ENCODE measurements at regions not wholly inside any gene's neighbourhood (a gene's known extent, or its start where the extent isn't known, plus 50 kb on each side); places are given as distances from the start of the nearest gene placed in this dataset.

GRCh38 chr13:59461411-59461810 is 702.3 kb downstream of the DIAPH3 start:
- no peaks in the 10 kb centered on the region for H4K20me1 ChIP-seq (ENCODE audit: insufficient read depth)
- TF ChIP-seq NFIC (IDR thresholded peaks at IDR 0.05; ENCODE audit: borderline replicate concordance), result no peak
- TF ChIP-seq RAD21 (IDR thresholded peaks at IDR 0.05; ENCODE audit: low read length), result no peak
- TF ChIP-seq REST (IDR thresholded peaks at IDR 0.05; ENCODE audit: low read depth, low read length), result no peak
- no peak for TF ChIP-seq MXI1 (IDR thresholded peaks at IDR 0.05; ENCODE audit: low read depth, low read length)
- TF ChIP-seq SMC3 (IDR thresholded peaks at IDR 0.05; ENCODE audit: low read depth, low read length), result no peak
- TF ChIP-seq RFX5 (IDR thresholded peaks at IDR 0.05; ENCODE audit: low read length), result no peak
- TF ChIP-seq POLR2AphosphoS5 (IDR thresholded peaks at IDR 0.05; ENCODE audit: low read depth, low read length), result no peak
- no peak for TF ChIP-seq MEF2A (IDR thresholded peaks at IDR 0.05; ENCODE audit: borderline replicate concordance, low read depth)
- no peak for TF ChIP-seq RCOR1 (IDR thresholded peaks at IDR 0.05; ENCODE audit: low read length)
- no peak for TF ChIP-seq USF1 (IDR thresholded peaks at IDR 0.05; ENCODE audit: borderline replicate concordance, low read depth)
- no peak for TF ChIP-seq ELF1 (IDR thresholded peaks at IDR 0.05)
- no peak for TF ChIP-seq GATA2 (CRISPR knock-in tag; IDR thresholded peaks at IDR 0.05)
- no peak for TF ChIP-seq TEAD4 (IDR thresholded peaks at IDR 0.05; ENCODE audit: borderline replicate concordance, insufficient read depth)
- no peak for TF ChIP-seq SIN3A (IDR thresholded peaks at IDR 0.05; ENCODE audit: borderline replicate concordance, low read depth, low read length)
- TF ChIP-seq TCF12 (IDR thresholded peaks at IDR 0.05), result no peak
- TF ChIP-seq JUND (IDR thresholded peaks at IDR 0.05), result no peak
- no peaks in the 10 kb centered on the region for H3K36me3 ChIP-seq (replicated peaks in 1 of 2; ENCODE audit: control insufficient read depth in 1 of 2, insufficient read depth in 2 of 2, low read length in 1 of 2)
- peaks cover 13% of the 10 kb centered on the region in 2 experiments; a peak in 3 of 4 replicates for H3K4me1 ChIP-seq (ENCODE audit: control insufficient read depth in 1 of 2, insufficient read depth in 2 of 2, low read depth in 1 of 2, low read length in 1 of 2)
- no peaks in the 10 kb centered on the region for H3K79me2 ChIP-seq (ENCODE audit: insufficient read depth)
- H3K9me3 ChIP-seq, result no peaks in the 10 kb centered on the region
- ChIA-PET CTCF (no interaction called here), POLR2A (no interaction called here)
- no peak overlapping the region for H3K4me3 ChIP-seq (ENCODE audit: low read depth in 2 of 2, low read length in 1 of 2)
- DNase-seq, result no peak
- H3F3A ChIP-seq (replicated peaks; ENCODE audit: insufficient read depth), result peaks cover 16% of the 10 kb centered on the region
- no peak overlapping the region for H3K4me2 ChIP-seq
- H3K27me3 ChIP-seq (ENCODE audit: insufficient read depth), result no peaks in the 10 kb centered on the region
- no peak overlapping the region for H3K9ac ChIP-seq
- H3K27ac ChIP-seq (ENCODE audit: low read depth in 2 of 2, low read length in 1 of 2), result peak overlapping the region in 1 of 2 experiments; percentile 18; a peak in 1 of 4 replicates
- no peak overlapping the region for H2AFZ ChIP-seq (ENCODE audit: low read depth)
- H3K9me2 ChIP-seq, result no peaks in the 10 kb centered on the region
- WGBS (ENCODE audit: low lambda C conversion rate), result 91% methylated on average over 3 of the region's 3 CpGs

DNA sequence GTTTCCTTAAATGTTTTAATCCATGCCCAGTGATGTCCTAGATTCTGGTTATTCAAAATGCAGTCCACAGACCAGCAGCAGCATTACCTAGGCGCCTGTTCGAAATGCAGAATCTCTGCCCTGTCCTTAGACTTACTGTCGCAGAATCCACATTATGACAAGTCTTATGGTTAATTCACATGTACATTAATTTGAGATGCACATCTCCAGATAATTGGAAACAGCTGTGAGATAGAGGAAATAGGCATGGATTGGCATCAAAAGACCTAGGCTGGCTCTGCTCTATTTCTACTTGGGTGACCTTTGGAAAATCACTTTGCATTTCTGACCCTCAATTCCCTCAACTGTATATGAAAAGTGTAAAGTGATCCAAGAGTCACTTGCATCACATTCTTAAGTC is 700.7 kb downstream of the DIAPH3 start:
- POLR2A ChIA-PET, result interaction anchor here (1.0 kb wide), 1 partner anchor 9 kb away, joined by 3 read pairs; no protein-coding TSS in a partner anchor
- TF ChIP-seq TCF12 (IDR thresholded peaks at IDR 0.05) (peak; percentile 92), ZBTB33 (IDR thresholded peaks at IDR 0.05; ENCODE audit: borderline replicate concordance, low read depth) (no peak), JUND (IDR thresholded peaks at IDR 0.05) (0 out of 2 replicates have a peak, but pooled peaks have one; percentile 25), SMC3 (IDR thresholded peaks at IDR 0.05; ENCODE audit: low read depth, low read length) (peak; percentile 9; the same call in 1 of the 2 replicates), EZH2phosphoT487 (IDR thresholded peaks at IDR 0.05; ENCODE audit: borderline replicate concordance, low read depth) (no peak), NFIC (IDR thresholded peaks at IDR 0.05; ENCODE audit: borderline replicate concordance) (peak; percentile 43; the same call in 1 of the 2 replicates), SIN3A (IDR thresholded peaks at IDR 0.05; ENCODE audit: borderline replicate concordance, low read depth, low read length) (no peak), MXI1 (IDR thresholded peaks at IDR 0.05; ENCODE audit: low read depth, low read length) (0 out of 2 replicates have a peak, but pooled peaks have one; percentile 28), RCOR1 (IDR thresholded peaks at IDR 0.05; ENCODE audit: low read length) (peak; percentile 93), POLR2AphosphoS5 (IDR thresholded peaks at IDR 0.05; ENCODE audit: low read depth, low read length) (peak; percentile 64; the same call in 1 of the 2 replicates)
- TF ChIP-seq, protein P1, sequence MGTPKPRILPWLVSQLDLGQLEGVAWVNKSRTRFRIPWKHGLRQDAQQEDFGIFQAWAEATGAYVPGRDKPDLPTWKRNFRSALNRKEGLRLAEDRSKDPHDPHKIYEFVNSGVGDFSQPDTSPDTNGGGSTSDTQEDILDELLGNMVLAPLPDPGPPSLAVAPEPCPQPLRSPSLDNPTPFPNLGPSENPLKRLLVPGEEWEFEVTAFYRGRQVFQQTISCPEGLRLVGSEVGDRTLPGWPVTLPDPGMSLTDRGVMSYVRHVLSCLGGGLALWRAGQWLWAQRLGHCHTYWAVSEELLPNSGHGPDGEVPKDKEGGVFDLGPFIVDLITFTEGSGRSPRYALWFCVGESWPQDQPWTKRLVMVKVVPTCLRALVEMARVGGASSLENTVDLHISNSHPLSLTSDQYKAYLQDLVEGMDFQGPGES (IDR thresholded peaks at IDR 0.05; ENCODE audit: low read depth, low read length), result no peak
- TF ChIP-seq, protein P2, sequence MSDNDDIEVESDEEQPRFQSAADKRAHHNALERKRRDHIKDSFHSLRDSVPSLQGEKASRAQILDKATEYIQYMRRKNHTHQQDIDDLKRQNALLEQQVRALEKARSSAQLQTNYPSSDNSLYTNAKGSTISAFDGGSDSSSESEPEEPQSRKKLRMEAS (IDR thresholded peaks at IDR 0.05; ENCODE audit: low read depth), result no peak

More for the DNA sequence above, 700.7 kb downstream of the DIAPH3 start:
- peak; percentile 57 for DNase-seq
- Histone ChIP-seq H2AFZ (ENCODE audit: low read depth) (no peak overlapping the region), H3K4me3 (ENCODE audit: low read depth in 2 of 2, low read length in 1 of 2) (no peak overlapping the region), H4K20me1 (ENCODE audit: insufficient read depth) (no peaks in the 10 kb centered on the region), H3K4me1 (ENCODE audit: control insufficient read depth in 1 of 2, insufficient read depth in 2 of 2, low read depth in 1 of 2, low read length in 1 of 2) (peaks cover 13% of the 10 kb centered on the region in 2 experiments; a peak in 3 of 4 replicates), H3K9ac (no peak overlapping the region), H3K27me3 (ENCODE audit: insufficient read depth) (no peaks in the 10 kb centered on the region), H3K79me2 (ENCODE audit: insufficient read depth) (no peaks in the 10 kb centered on the region), H3K4me2 (no peak overlapping the region), H3F3A (replicated peaks; ENCODE audit: insufficient read depth) (peaks cover 16% of the 10 kb centered on the region), H3K36me3 (replicated peaks in 1 of 2; ENCODE audit: control insufficient read depth in 1 of 2, insufficient read depth in 2 of 2, low read length in 1 of 2) (no peaks in the 10 kb centered on the region), H3K9me3 (no peaks in the 10 kb centered on the region), H3K27ac (ENCODE audit: low read depth in 2 of 2, low read length in 1 of 2) (peak overlapping the region in 1 of 2 experiments; percentile 97; a peak in 2 of 4 replicates), H3K9me2 (no peaks in the 10 kb centered on the region)
- WGBS (ENCODE audit: low lambda C conversion rate), result 41% methylated on average over 3 of the region's 3 CpGs
- CTCF ChIA-PET, result interaction anchor here (0.6 to 1.7 kb wide), 4 partner anchors 11 to 1803 kb away, joined by 3 to 7 read pairs (median 4); no protein-coding TSS in a partner anchor
